Left cardiac atrium (tissue), 4 donors: ENCODE measurements at regions not wholly inside any gene's neighbourhood (a gene's known extent, or its start where the extent isn't known, plus 50 kb on each side); places are given as distances from the start of the nearest gene placed in this dataset.
"Not testable (repeated sequence)": the region's sequence is repeated elsewhere in the genome, so short reads cannot be mapped to it uniquely, and the experiment has no call there.

ENCODE experiments used
- ATAC-seq, 2 donors: fragments of 200-7000 bp; cut with Tn5 transposase; one replicate each; pipeline ENCODE4 v1.9.1; 2020; ENCODE audit warnings: mild to moderate bottlenecking in 2 of 2, moderate library complexity in 2 of 2
- DNase-seq: peaks from one replicate; pipeline ENCODE4 v3.0.0-alpha.2; 2020
- intact Hi-C, 2 donors: fragments of 100-400 bp; cut with DNase I; formaldehyde crosslinking; loops; one replicate each; pipeline versions ENCODE4 v1.14.1 to v1.15.1; 2022 to 2023
- donor health status: DM: no; HTN: yes; CAD: no.
- donor health status: DM: no; HTN: yes; CAD: no; lungs with severe emphysema.
- donor health status: DM: yes; HTN: yes; CAD: no.
- donor health status: Dilated cardiomyopathy.

DNA sequence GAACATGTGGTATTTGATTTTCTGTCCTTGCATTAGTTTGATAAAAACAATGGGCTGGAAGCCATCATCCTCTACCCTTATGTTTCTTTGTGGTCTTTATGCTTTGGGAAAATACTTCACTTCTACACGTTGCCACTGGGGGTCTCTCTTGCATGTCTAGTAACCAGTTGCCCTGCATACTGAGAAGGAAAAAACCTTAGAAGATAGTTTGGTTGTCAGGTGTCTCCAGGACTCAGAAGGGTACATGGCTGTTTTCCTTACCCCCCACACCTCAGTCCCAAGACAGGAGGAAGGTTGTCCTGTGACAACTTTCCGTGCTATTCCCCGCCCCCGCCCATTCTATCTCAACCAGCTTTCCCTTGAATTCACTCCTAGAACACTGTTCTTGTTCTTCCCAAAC is 62.1 kb upstream of the LANCL3 start:
- DNase-seq (no peak), ATAC-seq (no peak)
- intact Hi-C loops: no loop called here

DNA sequence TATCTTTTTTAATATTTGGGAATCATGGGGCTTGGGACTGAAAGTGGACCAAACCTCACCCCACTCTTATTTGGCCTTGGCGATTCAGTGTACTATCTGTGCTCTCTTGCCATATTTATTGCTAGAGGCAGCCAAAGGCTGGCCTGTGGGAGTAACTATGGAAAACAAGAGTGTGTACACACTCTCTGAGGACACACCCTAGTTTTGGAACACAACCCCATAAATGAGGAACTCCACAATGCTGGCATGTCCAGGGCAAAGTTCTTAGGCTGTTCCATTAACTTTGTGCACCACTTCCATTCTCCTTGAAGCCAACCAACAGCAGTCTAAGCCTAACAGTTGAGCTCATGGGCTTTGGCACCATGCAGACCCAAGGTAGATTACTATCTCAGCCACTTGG is 54.9 kb upstream of the LANCL3 start:
- intact Hi-C loops, ATAC-seq: not testable (repeated sequence)

DNA sequence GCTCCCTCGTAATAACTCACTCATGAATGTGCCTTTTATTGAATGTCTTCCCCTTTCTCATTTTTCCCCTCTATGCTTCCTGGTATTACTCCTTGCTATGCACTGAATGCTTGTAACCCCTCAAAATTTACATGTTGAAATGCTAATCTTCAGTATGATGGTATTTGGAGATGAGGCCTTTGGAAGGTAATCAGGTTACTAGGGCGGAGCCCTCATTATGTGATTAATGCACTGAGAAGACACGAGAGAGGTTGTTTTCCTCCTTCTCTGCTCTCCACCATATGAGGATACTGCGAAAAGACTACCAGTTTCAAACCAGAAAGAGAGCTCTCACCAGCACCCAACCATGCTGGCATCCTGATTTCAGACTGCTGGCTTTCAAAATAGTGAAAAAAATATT is 52.2 kb upstream of the LANCL3 start:
- intact Hi-C loops, ATAC-seq, DNase-seq: not testable (repeated sequence)

More for the DNA sequence above, 54.9 kb upstream of the LANCL3 start:
- DNase-seq: not testable (repeated sequence)

DNA sequence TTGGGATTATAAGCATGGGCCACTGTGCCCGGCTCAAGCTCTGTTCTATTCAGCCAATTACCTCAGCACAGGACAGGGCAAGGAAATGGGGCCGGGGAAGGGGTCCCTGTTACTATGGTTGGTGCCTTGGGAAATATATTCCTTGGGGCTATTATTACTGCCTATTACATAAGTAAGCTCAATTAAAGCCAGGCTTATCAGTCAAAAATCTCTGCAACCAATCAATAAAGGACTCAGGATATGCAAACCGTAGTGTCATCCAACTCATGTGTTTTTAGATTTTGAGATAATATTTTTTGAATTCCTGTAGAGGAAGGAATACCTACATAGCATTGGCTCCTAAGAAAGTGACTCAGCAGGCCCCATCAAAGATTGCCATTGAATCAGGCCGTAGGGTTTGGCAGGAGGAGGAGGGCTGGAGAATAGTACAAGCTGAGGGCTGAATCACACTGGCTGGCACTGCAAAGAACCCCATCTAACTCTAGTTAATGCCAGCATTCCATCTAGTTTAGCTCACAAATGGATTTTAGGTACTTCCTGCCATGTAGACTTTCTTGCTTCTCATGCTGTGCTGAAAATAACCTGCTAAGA is 50.5 kb upstream of the LANCL3 start:
- DNase-seq, intact Hi-C loops: not testable (repeated sequence)
- ATAC-seq: peak in 1 of 2 donors; percentile 84
